Suprapubic skin (tissue), 4 donors: ENCODE measurements at regions not wholly inside any gene's neighbourhood (a gene's known extent, or its start where the extent isn't known, plus 50 kb on each side); places are given as distances from the start of the nearest gene placed in this dataset.

Experiments used
- DNase-seq, 2 donors: peaks; one replicate each; pipeline ENCODE4 v3.0.0-alpha.2; 2019; ENCODE audit warnings: low spot score in 2 of 2
- H3K27ac ChIP-seq: fragments of 200-600 bp; sonication (generic); one replicate; pipeline ENCODE4 v1.5.1; 2019
- H3K27me3 ChIP-seq: fragments of 200-600 bp; sonication (generic); one replicate; pipeline ENCODE4 v1.5.1; 2019
- H3K36me3 ChIP-seq: fragments of 200-600 bp; sonication (generic); one replicate; pipeline ENCODE4 v1.5.1; 2019
- H3K4me1 ChIP-seq: fragments of 200-600 bp; sonication (generic); one replicate; pipeline ENCODE4 v1.5.1; 2019
- H3K4me3 ChIP-seq: fragments of 200-600 bp; sonication (generic); one replicate; pipeline ENCODE4 v1.5.1; 2019; ENCODE audit warnings: mild to moderate bottlenecking
- H3K9me3 ChIP-seq: fragments of 200-600 bp; sonication (generic); one replicate; pipeline ENCODE4 v1.5.1; 2019
- CTCF ChIP-seq, 2 donors: fragments of 200-600 bp in 1 of 2; fragments of 450-650 bp in 1 of 2; sonication (generic) in 1 of 2; IDR thresholded peaks; one replicate each; pipeline ENCODE4 v1.5.1; 2016 to 2019; ENCODE audit warnings: antibody characterized with exemption in 2 of 2, mild to moderate bottlenecking in 1 of 2, moderate library complexity in 1 of 2
- EP300 ChIP-seq: sonication (generic); formaldehyde crosslinking; IDR thresholded peaks from one replicate; pipeline ENCODE4 v1.6.1; 2017; ENCODE audit warnings: antibody characterized with exemption
- POLR2A ChIP-seq, 2 donors: fragments of 450-650 bp; IDR thresholded peaks; one replicate each; pipeline ENCODE4 v1.6.1; 2017; ENCODE audit warnings: antibody characterized with exemption in 2 of 2, mild to moderate bottlenecking in 2 of 2, moderate library complexity in 2 of 2
- POLR2AphosphoS5 ChIP-seq, 3 donors: sonication (generic); formaldehyde crosslinking; IDR thresholded peaks; one replicate each; pipeline ENCODE4 v1.6.1; 2017; ENCODE audit warnings: antibody characterized with exemption in 3 of 3
- WGBS: methylation state at CpG from one replicate; pipeline ENCODE4 v1.1.5; 2018; 5-methylcytosine and 5-hydroxymethylcytosine counted together

- H3K4me3 ChIP-seq: no peak overlapping the region
- no peaks in the 10 kb centered on the region for H3K9me3 ChIP-seq
- no peak overlapping the region for H3K27ac ChIP-seq
- 83% methylated on average over 13 of the region's 15 CpGs for WGBS
- TF ChIP-seq EP300 (no peak), CTCF (IDR thresholded peaks at IDR 0.05) (no peak), POLR2AphosphoS5 (IDR thresholded peaks at IDR 0.05) (no peak), POLR2A (IDR thresholded peaks at IDR 0.05) (no peak)
- H3K27me3 ChIP-seq: peaks cover 68% of the 10 kb centered on the region
- H3K4me1 ChIP-seq: no peaks in the 10 kb centered on the region
- peak in 1 of 2 donors; percentile 41 for DNase-seq
- H3K36me3 ChIP-seq: no peaks in the 10 kb centered on the region
Observed at GRCh38 chr22:49286181-49286760, 541.4 kb downstream of the BRD1 start.

GRCh38 chr22:49284931-49285330 lies 542.7 kb downstream of the BRD1 start:
- 71% methylated on average over 15 of the region's 15 CpGs for WGBS
- TF ChIP-seq POLR2AphosphoS5 (IDR thresholded peaks at IDR 0.05) (no peak), EP300 (no peak), CTCF (IDR thresholded peaks at IDR 0.05) (no peak)
- peaks cover 58% of the 10 kb centered on the region for H3K27me3 ChIP-seq

GRCh38 chr22:49284056-49284784 lies 543.5 kb downstream of the BRD1 start:
- peaks cover 58% of the 10 kb centered on the region for H3K27me3 ChIP-seq
- H3K36me3 ChIP-seq: no peaks in the 10 kb centered on the region
- H3K9me3 ChIP-seq: no peaks in the 10 kb centered on the region
- H3K4me3 ChIP-seq: no peak overlapping the region
- H3K4me1 ChIP-seq: no peaks in the 10 kb centered on the region
- no peak for TF ChIP-seq EP300
- no peak for TF ChIP-seq POLR2A (IDR thresholded peaks at IDR 0.05)
- no peak for TF ChIP-seq POLR2AphosphoS5 (IDR thresholded peaks at IDR 0.05)
- no peak for TF ChIP-seq CTCF (IDR thresholded peaks at IDR 0.05)
- no peak for DNase-seq
- H3K27ac ChIP-seq: no peak overlapping the region
- 72% methylated on average over 23 of the region's 23 CpGs for WGBS

More at GRCh38 chr22:49284931-49285330, 542.7 kb downstream of the BRD1 start:
- H3K36me3 ChIP-seq: no peaks in the 10 kb centered on the region
- no peaks in the 10 kb centered on the region for H3K4me1 ChIP-seq
- DNase-seq: no peak
- no peaks in the 10 kb centered on the region for H3K9me3 ChIP-seq
- no peak overlapping the region for H3K4me3 ChIP-seq
- H3K27ac ChIP-seq: no peak overlapping the region

GRCh38 chr22:49282596-49282995 lies 545.1 kb downstream of the BRD1 start:
- TF ChIP-seq POLR2AphosphoS5 (IDR thresholded peaks at IDR 0.05): no peak
- TF ChIP-seq CTCF (IDR thresholded peaks at IDR 0.05): no peak
- TF ChIP-seq POLR2A (IDR thresholded peaks at IDR 0.05): no peak
- TF ChIP-seq EP300: no peak
- H3K36me3 ChIP-seq: no peaks in the 10 kb centered on the region
- no peaks in the 10 kb centered on the region for H3K4me1 ChIP-seq
- H3K4me3 ChIP-seq: no peak overlapping the region
- H3K27ac ChIP-seq: no peak overlapping the region
- peaks cover 67% of the 10 kb centered on the region for H3K27me3 ChIP-seq
- DNase-seq: no peak
- 97% methylated on average over 12 of the region's 12 CpGs for WGBS
- no peaks in the 10 kb centered on the region for H3K9me3 ChIP-seq

GRCh38 chr22:49281467-49282340 lies 546.0 kb downstream of the BRD1 start:
- H3K27me3 ChIP-seq: peaks cover 73% of the 10 kb centered on the region
- H3K9me3 ChIP-seq: no peaks in the 10 kb centered on the region
- 77% methylated on average over 14 of the region's 14 CpGs for WGBS
- H3K27ac ChIP-seq: no peak overlapping the region
- TF ChIP-seq POLR2A (IDR thresholded peaks at IDR 0.05) (no peak), POLR2AphosphoS5 (IDR thresholded peaks at IDR 0.05) (no peak), CTCF (IDR thresholded peaks at IDR 0.05) (no peak), EP300 (no peak)
- no peaks in the 10 kb centered on the region for H3K36me3 ChIP-seq
- DNase-seq: no peak
- H3K4me3 ChIP-seq: no peak overlapping the region
- no peaks in the 10 kb centered on the region for H3K4me1 ChIP-seq
